ENCODE measurements at regions not wholly inside any gene's neighbourhood (a gene's known extent, or its start where the extent isn't known, plus 50 kb on each side); places are given as distances from the start of the nearest gene placed in this dataset.

GRCh38 chr1:193663965-193664364, 477.6 kb upstream of the B3GALT2 start:
- DNase-seq (ENCODE audit: low read depth in 2 of 3, low spot score in 1 of 3), result no peak

- DNase-seq (ENCODE audit: low read depth in 2 of 3, low spot score in 1 of 3), result no peak
These were observed 475.6 kb upstream of the B3GALT2 start for GRCh38 chr1:193662030-193662429.

DNA sequence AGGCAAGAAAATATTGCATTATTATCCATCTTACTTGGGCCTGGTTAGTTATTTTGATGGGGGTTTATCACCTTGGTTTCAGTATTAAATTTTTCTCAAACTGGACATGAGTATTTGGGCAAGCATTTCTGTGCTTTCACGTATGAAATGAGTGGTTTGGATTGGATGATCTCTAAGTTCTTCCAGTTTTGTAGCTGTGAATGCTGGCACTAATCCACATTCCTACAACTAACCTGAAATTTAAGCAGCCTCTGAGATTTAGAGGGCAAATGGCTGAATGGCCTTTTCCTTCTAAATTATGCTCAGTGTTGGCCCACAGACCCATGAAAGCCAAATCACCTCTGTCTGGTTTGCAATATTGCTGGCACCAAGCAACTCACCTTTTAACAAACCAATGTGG, 475.0 kb upstream of the B3GALT2 start:
- no peak for DNase-seq (ENCODE audit: low read depth in 2 of 3, low spot score in 1 of 3)

GRCh38 chr1:193660428-193660827, 474.0 kb upstream of the B3GALT2 start:
- no peak for DNase-seq (ENCODE audit: low read depth in 2 of 3, low spot score in 1 of 3)

GRCh38 chr1:193658691-193659090, 472.3 kb upstream of the B3GALT2 start:
- no peak for DNase-seq (ENCODE audit: low read depth in 2 of 3, low spot score in 1 of 3)

DNA sequence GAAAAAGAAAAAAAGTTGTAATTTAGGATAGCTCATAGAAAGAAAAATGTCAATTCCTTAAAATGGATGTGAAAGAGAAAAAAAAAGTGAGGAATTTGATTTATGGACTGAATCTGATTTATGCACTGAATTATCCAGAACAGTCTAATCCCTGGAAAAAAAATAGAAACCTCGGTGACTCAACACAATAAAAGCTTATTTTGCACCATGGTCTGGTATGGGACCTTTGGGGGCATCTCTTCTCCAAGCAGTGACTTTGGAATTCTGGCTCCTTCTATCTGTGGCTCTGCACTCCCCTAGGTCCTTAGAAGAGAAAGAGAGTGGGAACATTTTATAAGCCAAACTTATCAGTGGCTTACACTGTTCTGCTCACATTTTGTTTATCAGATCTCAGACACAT, 471.7 kb upstream of the B3GALT2 start:
- DNase-seq (ENCODE audit: low read depth in 2 of 3, low spot score in 1 of 3), result no peak

DNA sequence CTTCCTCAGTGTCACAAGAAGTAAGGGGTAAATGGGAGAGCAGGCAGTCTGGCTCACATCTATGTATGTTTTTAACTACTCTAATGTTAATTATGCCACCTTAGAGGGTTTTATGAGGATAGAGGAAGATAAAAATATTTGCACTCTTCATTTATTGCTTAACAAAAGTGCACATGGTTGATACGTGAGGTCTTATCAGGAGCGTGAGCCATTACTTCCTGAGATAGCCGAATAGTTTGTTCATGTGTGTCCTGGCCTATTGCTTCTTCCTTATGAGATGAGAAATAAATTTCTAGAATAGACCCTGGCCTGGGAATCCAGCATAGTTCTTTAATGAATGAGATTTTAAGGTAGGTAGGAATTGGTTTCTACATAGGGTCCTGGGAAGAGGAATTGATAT, 471.1 kb upstream of the B3GALT2 start:
- no peak for DNase-seq (ENCODE audit: low read depth in 2 of 3, low spot score in 1 of 3)

- DNase-seq (ENCODE audit: low read depth in 2 of 3, low spot score in 1 of 3), result no peak
These were observed 470.4 kb upstream of the B3GALT2 start for GRCh38 chr1:193656841-193657240.

DNA sequence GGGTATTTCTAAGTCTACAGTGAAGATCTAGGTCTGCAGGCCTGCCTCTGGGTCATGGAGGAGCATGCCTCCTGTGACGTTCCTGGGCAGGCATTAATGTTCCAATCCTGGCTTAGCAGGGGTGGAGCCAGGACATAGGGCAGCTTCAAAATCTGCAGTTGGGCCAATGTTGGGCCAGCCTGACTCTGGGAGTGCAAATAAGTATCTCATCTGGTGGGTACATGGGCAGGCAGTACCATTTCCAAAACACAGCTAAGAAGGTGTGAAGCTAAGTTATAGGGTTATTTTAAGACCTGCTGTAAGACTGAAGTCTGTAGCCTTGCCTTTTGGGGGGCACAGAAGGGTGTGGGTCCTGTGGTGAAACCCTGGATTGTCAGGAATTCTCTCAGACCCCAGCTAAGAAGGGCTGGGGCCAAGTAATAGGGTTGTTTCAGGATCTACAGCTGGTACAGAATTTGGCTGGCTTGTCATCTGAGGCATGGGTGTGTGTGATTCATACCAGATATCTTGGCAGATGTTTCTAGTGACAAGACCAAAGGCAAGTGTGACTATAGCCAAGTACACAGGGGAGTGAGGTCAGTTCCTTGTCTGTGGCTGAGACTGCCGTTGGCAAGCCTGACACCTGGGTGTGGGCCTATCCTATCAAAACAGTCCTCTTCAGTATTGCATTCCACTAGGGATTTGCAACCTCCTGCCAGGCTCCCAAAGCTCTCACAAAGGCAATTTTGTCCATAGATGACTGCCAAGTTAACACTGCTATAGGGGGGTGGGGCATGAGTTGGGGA, 468.7 kb upstream of the B3GALT2 start:
- no peak for DNase-seq (ENCODE audit: low read depth in 2 of 3, low spot score in 1 of 3)

DNA sequence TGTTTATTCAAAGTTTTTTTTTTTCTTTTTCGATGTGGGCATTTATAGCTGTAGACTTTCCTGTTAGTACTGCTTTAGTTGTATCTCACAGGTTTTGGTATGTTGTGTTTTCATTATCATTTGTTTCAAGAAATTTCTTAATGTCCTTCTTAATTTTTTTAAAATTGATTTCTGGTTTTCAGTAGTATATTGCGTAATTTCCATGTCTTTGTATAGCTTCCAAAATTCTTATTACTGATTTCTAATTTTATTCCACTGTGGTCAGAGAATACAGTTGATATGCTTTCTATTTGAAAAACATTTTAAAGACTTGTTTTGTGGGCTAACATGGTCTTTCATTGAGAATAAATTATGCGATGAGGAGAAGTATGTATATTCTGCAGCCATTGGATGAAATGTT, 463.2 kb upstream of the B3GALT2 start:
- no peak for DNase-seq (ENCODE audit: low read depth in 2 of 3, low spot score in 1 of 3)

GRCh38 chr1:193634876-193635275, 448.5 kb upstream of the B3GALT2 start:
- no peak for DNase-seq (ENCODE audit: low read depth in 2 of 3, low spot score in 1 of 3)

DNA sequence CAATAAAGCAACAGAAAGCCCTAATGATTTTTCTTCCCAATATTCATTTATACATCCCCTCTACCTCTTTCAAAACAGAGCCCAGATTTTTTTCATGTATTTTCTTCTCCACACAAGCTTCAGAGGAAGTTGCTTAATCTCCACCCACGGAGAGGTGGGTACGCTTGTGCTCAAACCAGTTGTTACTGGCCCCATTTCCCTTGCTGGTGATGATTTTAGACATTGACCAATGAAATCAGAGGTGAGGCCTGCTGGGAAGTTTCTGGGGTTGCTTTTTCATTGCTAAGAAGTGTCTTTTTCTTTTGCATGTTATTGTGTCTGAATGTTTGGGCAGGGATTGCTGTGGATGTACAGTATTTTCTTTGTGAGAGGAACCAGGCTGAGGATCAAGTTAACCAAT, 448.1 kb upstream of the B3GALT2 start:
- no peak for DNase-seq (ENCODE audit: low read depth in 2 of 3, low spot score in 1 of 3)

- no peak for DNase-seq (ENCODE audit: low read depth in 2 of 3, low spot score in 1 of 3)
These were observed 447.6 kb upstream of the B3GALT2 start for GRCh38 chr1:193633991-193634390.

DNA sequence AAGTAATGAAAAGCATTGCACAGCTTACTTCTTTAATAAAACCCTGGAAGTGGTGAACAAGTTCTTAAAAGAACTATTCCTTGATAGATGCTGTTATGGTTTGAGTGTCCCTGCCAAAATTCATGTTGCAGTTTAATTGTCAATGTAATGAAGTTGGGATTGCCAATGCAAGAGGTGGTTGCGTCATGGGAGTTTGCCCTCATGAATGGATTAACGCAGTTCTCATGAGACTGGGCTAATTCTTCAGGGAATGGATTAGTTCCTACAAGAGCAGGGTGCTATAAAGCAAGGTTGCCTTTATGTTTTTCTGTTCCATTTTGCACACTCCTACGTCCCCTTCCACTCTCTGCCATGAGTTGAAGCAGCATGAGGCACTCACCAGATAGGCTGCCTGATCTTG, 446.7 kb upstream of the B3GALT2 start:
- no peak for DNase-seq (ENCODE audit: low read depth in 2 of 3, low spot score in 1 of 3)

- no peak for DNase-seq (ENCODE audit: low read depth in 2 of 3, low spot score in 1 of 3)
These were observed 444.9 kb upstream of the B3GALT2 start for GRCh38 chr1:193631306-193631705.

DNA sequence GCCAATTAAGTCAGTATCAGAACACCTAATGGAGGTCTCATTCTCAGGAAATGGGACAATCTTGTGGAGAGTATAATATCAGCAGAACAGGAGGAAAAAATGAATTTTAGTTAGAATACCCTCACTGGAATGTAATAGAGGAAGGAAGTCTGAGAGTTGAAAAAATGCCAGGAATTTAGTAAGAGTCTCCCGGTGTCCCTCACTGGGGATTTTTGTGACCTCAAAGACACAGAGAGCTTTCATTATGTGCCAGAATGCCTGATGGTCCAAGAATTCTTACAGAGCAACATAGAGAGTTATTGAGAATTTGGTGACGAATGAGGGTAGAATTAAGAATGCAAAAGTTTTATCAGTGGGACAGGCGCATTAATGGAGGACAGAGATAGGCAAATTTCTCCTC, 443.5 kb upstream of the B3GALT2 start:
- no peak for DNase-seq (ENCODE audit: low read depth in 2 of 3, low spot score in 1 of 3)

DNA sequence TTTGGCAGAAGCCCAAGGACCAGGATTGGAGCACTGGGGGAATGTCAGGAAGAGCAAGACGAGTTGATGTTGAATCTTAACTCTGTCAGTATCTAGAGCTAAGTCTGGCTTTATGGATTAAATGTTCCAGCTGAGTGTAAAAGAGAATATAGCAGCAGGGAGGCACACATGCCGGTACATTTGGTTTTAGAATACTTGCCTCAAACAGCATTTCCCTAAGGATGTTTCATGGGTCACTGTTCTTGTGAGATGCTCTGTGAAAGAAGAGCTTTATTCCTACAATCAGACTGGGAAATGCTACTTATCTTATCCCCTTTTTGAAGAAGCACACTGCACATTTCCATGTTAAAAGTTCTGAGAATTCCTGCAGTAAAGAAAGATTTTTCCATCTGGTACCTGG, 440.3 kb upstream of the B3GALT2 start:
- DNase-seq (ENCODE audit: low read depth in 2 of 3, low spot score in 1 of 3), result no peak

- DNase-seq (ENCODE audit: low read depth in 2 of 3, low spot score in 1 of 3), result no peak
These were observed 438.8 kb upstream of the B3GALT2 start for GRCh38 chr1:193625255-193625654.

DNA sequence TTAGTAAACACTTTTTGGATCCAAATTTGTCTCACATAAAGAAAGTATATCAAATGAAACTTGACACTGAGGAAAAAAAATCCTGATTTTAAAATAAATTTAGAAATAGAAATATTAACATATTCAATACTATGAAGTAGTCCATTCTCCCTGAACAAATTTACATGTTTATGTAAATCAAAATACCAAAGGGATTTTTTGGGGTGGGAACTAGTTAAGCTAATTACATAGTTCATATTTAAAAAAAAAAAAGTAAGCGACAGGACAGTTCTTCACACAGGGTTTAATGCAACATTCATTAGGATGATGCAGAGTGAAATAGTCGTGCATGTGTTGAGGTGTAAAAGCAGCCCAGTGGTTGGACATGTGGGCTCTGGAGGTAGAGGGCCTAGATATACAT, 433.5 kb upstream of the B3GALT2 start:
- no peak for DNase-seq (ENCODE audit: low read depth in 2 of 3, low spot score in 1 of 3)

GRCh38 chr1:193614817-193615216, 428.4 kb upstream of the B3GALT2 start:
- no peak for DNase-seq (ENCODE audit: low read depth in 2 of 3, low spot score in 1 of 3)

DNA sequence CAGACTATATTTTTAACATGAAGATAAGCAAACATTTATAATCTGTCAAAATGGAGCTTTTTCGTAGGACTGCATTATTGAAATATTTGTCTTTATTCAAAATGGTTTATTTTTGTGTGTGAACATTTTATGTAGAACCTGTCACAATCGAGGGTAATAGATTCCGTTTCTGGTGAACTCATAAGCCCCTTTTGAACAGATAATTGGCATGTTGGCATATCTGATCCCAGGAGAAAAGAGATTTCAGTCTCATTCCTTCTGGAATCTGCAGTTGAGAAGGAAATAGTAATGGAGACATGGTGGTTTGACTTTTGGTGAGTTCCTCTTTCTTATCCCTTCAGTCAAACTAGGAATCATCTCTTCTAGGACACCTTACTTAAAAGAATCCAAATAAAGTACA, 427.9 kb upstream of the B3GALT2 start:
- DNase-seq (ENCODE audit: low read depth in 2 of 3, low spot score in 1 of 3), result no peak

DNA sequence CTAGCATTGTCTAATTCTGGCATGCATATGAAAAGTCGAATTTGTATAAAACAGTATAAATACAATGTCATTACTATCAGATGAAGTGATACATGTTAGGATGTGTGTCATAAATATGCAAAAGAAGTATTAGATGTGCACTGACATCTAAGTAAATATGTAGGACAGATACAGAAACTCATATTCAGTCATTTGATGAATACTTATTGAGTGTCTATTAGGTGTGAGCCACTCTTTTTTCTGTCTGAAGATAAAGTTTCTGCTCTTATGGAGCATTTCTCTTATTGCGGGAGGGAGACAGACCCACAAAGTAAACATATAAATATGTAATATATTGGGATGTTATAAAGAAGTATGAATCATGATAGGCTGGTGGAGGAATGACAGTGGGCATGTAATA, 426.6 kb upstream of the B3GALT2 start:
- no peak for DNase-seq (ENCODE audit: low read depth in 2 of 3, low spot score in 1 of 3)

GRCh38 chr1:193609592-193609991, 423.2 kb upstream of the B3GALT2 start:
- DNase-seq (ENCODE audit: low read depth in 2 of 3, low spot score in 1 of 3), result no peak

All from stimulated activated CD4-positive, alpha-beta T cell treated with anti-CD3 and anti-CD28 coated beads, Interleukin-12 subunit alpha, Interleukin-12 subunit beta, amount 100 ng/mL, for 48 hours (primary cell).